AG04450 (cell line): ENCODE measurements at regions not wholly inside any gene's neighbourhood (a gene's known extent, or its start where the extent isn't known, plus 50 kb on each side); places are given as distances from the start of the nearest gene placed in this dataset.

Experiments
- CTCF ChIA-PET: fragments of 300-600, 350-600 bp; formaldehyde crosslinking; extraction: SDS; loops from one replicate; lab custom pipeline; 2022; ENCODE audit warnings: antibody characterized with exemption, inconsistent platforms; lab: Charles Lee
- POLR2A ChIA-PET: fragments of 350-600 bp; formaldehyde crosslinking; extraction: SDS; loops from one replicate; lab custom pipeline; 2021; ENCODE audit warnings: antibody characterized with exemption, inconsistent platforms; lab: Yijun Ruan, JAX
- DNase-seq: peaks from one replicate; pipeline ENCODE4 v3.0.0-alpha.2; 2011; ENCODE audit warnings: low read depth, low spot score
- H3K27ac ChIP-seq: one replicate; pipeline ENCODE4 v1.5.1; 2012; ENCODE audit warnings: low read depth, low read length, control low read depth
- H3K27me3 ChIP-seq: one replicate; pipeline ENCODE4 v1.6.0; 2012; ENCODE audit warnings: low read length; ENCODE audit not compliant: control insufficient read depth, insufficient read depth
- H3K4me3 ChIP-seq: 2 replicates; pipeline ENCODE4 v1.5.1; 2011; ENCODE audit warnings: mild to moderate bottlenecking, low read depth, low read length, control low read depth
- H3K9me3 ChIP-seq: 2 replicates; pipeline ENCODE4 v1.5.1; 2012; ENCODE audit warnings: low read length; ENCODE audit not compliant: control insufficient read depth, insufficient read depth
- TF ChIP-seq, protein P1 (sequence below): IDR thresholded peaks from 2 replicates; pipeline ENCODE4 v1.5.1; 2011; ENCODE audit warnings: low read depth, low read length, control low read depth, inconsistent platforms

DNA sequence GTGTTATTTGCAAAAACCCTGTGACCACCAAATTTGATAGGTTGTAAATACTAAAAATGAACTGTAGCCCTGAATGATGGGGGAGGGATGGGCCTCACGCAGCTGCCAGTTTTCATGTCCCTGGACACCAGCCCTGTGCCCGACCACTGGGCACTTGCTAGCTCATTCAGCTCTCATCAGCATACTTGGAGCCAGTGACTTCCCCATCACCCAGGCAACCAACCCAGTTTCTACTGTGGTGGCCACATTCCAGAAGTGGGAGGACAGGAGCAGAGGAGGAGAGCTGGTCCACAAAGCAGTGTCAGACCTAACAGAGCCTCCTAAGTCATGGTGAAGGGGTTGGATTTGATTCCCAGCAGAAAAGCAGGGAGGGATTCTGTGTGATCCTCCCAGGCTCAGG, 128.2 kb downstream of the CPEB2 start:
- CTCF ChIA-PET: no interaction called here

DNA sequence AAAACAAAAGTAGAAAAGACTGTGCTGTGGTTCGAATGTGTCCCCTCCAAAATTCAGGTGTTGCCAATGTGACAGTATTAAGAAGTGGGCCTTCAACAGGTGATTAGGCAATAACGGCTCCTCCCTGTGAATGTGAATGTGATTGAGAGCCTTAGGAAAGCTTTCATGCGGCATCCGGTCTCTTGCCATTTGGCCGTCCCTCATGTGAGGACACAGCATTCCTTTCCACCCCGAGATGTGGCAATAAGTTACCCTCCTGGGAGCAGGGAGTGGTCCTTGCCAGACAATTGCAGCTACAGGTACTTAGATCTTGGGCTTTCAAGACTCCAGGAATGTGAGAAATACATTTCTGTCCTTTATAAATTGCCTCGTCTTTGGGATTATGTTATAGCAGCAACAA, 129.3 kb downstream of the CPEB2 start:
- Histone ChIP-seq H3K4me3 (no peak overlapping the region), H3K9me3 (0 out of 2 replicates have a peak, but pooled peaks cover 3% of the 10 kb centered on the region), H3K27me3 (peaks cover 6% of the 10 kb centered on the region), H3K27ac (no peak overlapping the region)
- DNase-seq: no peak
- TF ChIP-seq, protein P1, sequence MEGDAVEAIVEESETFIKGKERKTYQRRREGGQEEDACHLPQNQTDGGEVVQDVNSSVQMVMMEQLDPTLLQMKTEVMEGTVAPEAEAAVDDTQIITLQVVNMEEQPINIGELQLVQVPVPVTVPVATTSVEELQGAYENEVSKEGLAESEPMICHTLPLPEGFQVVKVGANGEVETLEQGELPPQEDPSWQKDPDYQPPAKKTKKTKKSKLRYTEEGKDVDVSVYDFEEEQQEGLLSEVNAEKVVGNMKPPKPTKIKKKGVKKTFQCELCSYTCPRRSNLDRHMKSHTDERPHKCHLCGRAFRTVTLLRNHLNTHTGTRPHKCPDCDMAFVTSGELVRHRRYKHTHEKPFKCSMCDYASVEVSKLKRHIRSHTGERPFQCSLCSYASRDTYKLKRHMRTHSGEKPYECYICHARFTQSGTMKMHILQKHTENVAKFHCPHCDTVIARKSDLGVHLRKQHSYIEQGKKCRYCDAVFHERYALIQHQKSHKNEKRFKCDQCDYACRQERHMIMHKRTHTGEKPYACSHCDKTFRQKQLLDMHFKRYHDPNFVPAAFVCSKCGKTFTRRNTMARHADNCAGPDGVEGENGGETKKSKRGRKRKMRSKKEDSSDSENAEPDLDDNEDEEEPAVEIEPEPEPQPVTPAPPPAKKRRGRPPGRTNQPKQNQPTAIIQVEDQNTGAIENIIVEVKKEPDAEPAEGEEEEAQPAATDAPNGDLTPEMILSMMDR: no peak
- POLR2A ChIA-PET: no interaction called here
- CTCF ChIA-PET: no interaction called here

More for the DNA sequence above, 128.2 kb downstream of the CPEB2 start:
- Histone ChIP-seq H3K9me3 (no peaks in the 10 kb centered on the region), H3K4me3 (no peak overlapping the region), H3K27me3 (peaks cover 6% of the 10 kb centered on the region), H3K27ac (no peak overlapping the region)
- TF ChIP-seq, protein P1: no peak
- DNase-seq: no peak
- POLR2A ChIA-PET: no interaction called here

DNA sequence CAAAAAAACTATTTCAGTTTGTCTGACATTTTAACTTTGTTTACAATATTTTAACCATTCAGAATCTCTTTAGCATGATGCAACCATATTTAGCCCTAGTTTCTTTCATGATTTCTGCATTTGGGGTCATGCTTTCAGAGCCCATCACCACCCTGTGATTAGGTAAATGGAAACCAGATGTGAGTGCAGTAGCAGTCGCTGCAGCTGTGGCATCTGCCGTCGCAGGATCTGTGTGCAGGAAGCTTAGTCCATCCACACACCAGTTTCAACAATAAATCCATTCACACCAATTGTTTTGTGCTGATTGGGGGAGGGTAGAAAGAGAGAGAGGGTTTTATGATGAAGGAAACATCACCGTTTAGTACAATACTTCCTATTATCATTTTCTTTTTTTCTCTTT, 130.5 kb downstream of the CPEB2 start:
- CTCF ChIA-PET: interaction anchor here (0.7 kb wide), 1 partner anchor 30 kb away, joined by 4 read pairs; no protein-coding TSS in a partner anchor
- TF ChIP-seq, protein P1: no peak
- DNase-seq: no peak

DNA sequence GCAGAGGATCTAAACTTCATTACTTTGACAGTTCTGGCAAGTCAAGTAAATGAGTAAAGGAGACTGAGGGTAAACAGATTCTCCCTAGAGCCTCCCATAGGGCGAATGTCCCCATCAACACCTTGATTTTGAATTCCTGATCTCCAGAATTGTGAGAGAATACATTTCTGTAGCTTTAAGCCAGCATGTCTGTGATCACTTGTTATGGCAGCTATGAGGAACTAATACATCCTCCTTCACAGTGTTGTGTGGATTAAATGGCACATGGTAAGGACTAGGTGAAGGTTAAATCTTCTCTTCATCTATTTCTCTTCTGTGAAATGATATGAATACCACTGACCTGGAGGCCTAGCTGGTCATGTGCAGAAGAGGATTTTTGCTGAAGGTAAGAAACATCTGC, 137.3 kb downstream of the CPEB2 start:
- Histone ChIP-seq H3K4me3 (no peak overlapping the region), H3K27me3 (no peaks in the 10 kb centered on the region), H3K27ac (no peak overlapping the region), H3K9me3 (0 out of 2 replicates have a peak, but pooled peaks cover 3% of the 10 kb centered on the region)
- no peak for DNase-seq
- POLR2A ChIA-PET: no interaction called here
- CTCF ChIA-PET: no interaction called here
- TF ChIP-seq, protein P1: no peak

More for the DNA sequence above, 130.5 kb downstream of the CPEB2 start:
- POLR2A ChIA-PET: no interaction called here
- H3K9me3 ChIP-seq: 0 out of 2 replicates have a peak, but pooled peaks cover 3% of the 10 kb centered on the region
- H3K27ac ChIP-seq: no peak overlapping the region
- no peak overlapping the region for H3K4me3 ChIP-seq
- peaks cover 3% of the 10 kb centered on the region for H3K27me3 ChIP-seq

DNA sequence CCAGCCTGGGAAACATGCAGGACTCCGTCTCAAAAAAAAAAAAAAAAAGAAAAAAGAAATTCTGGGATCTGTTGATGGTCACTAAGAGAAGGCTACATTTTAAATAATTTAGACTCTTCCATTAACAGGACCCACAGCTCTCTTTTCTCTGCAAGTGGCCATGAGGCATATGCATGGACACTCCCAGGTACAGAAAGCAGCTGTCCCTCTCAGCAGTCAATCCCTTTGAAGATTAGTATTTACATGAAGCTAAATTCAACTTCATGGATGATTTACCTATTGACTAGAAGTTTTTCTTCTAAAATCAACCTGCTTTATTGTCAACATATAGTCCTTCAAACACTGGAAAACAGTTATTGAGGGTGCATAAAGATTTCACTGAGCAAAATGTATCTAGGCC, 139.9 kb downstream of the CPEB2 start:
- ChIA-PET CTCF (no interaction called here), POLR2A (no interaction called here)
- Histone ChIP-seq H3K27me3 (no peaks in the 10 kb centered on the region), H3K9me3 (no peaks in the 10 kb centered on the region), H3K27ac (no peak overlapping the region), H3K4me3 (no peak overlapping the region)
- no peak for DNase-seq
- TF ChIP-seq, protein P1: no peak
